Nephron progenitor cell (in vitro differentiated cells): ENCODE measurements at regions not wholly inside any gene's neighbourhood (a gene's known extent, or its start where the extent isn't known, plus 50 kb on each side); places are given as distances from the start of the nearest gene placed in this dataset.

Experiments
- DNase-seq: peaks from one replicate; pipeline ENCODE4 v3.0.0; 2021
- H3K27ac Mint-ChIP-seq: 2 replicates; pipeline ENCODE4 v1.8.0; 2021; ENCODE audit warnings: mild to moderate bottlenecking, moderate library complexity, mixed read lengths
- H3K27me3 Mint-ChIP-seq: 2 replicates; pipeline ENCODE4 v1.8.0; 2021; ENCODE audit warnings: mild to moderate bottlenecking, low read depth, mixed read lengths; ENCODE audit not compliant: poor library complexity
- H3K36me3 Mint-ChIP-seq: 2 replicates; pipeline ENCODE4 v1.8.0; 2021; ENCODE audit warnings: low read depth, mixed read lengths
- H3K4me1 Mint-ChIP-seq: 2 replicates; pipeline ENCODE4 v1.8.0; 2021; ENCODE audit warnings: mixed read lengths
- H3K4me3 Mint-ChIP-seq: 2 replicates; pipeline ENCODE4 v1.8.0; 2021; ENCODE audit warnings: mild to moderate bottlenecking, moderate library complexity, mixed read lengths
- H3K9me3 Mint-ChIP-seq: 2 replicates; pipeline ENCODE4 v1.8.0; 2021; ENCODE audit warnings: mild to moderate bottlenecking, moderate library complexity, mixed read lengths
- CTCF ChIP-seq: fragments of 200-600 bp; sonication (generic); IDR thresholded peaks from 2 replicates; pipeline ENCODE4 v1.5.0; 2021; ENCODE audit warnings: antibody characterized with exemption

GRCh38 chr1:82991569-82991968 is 1007.4 kb downstream of the TTLL7 start:
- H3K36me3 Mint-ChIP-seq: no peaks in the 10 kb centered on the region
- no peak overlapping the region for H3K27ac Mint-ChIP-seq
- H3K9me3 Mint-ChIP-seq: peaks cover 3% of the 10 kb centered on the region
- DNase-seq: no peak
- no peaks in the 10 kb centered on the region for H3K4me1 Mint-ChIP-seq
- H3K4me3 Mint-ChIP-seq: no peak overlapping the region
- TF ChIP-seq CTCF: no peak
- H3K27me3 Mint-ChIP-seq: peaks cover 4% of the 10 kb centered on the region

GRCh38 chr1:82979593-82980236 is 1019.2 kb downstream of the TTLL7 start:
- DNase-seq: no peak
- H3K9me3 Mint-ChIP-seq: no peaks in the 10 kb centered on the region
- H3K27ac Mint-ChIP-seq: no peak overlapping the region
- no peak for TF ChIP-seq CTCF
- peaks cover 3% of the 10 kb centered on the region for H3K27me3 Mint-ChIP-seq
- peaks cover 13% of the 10 kb centered on the region for H3K4me1 Mint-ChIP-seq
- H3K4me3 Mint-ChIP-seq: no peak overlapping the region
- no peaks in the 10 kb centered on the region for H3K36me3 Mint-ChIP-seq

GRCh38 chr1:82978461-82979324 is 1020.2 kb downstream of the TTLL7 start:
- Mint-ChIP-seq H3K9me3 (no peaks in the 10 kb centered on the region), H3K27me3 (peaks cover 3% of the 10 kb centered on the region), H3K27ac (no peak overlapping the region), H3K4me1 (peaks cover 13% of the 10 kb centered on the region), H3K4me3 (no peak overlapping the region), H3K36me3 (no peaks in the 10 kb centered on the region)
- DNase-seq: no peak
- no peak for TF ChIP-seq CTCF

GRCh38 chr1:82972841-82973553 is 1025.9 kb downstream of the TTLL7 start:
- no peak for DNase-seq
- Mint-ChIP-seq H3K27ac (no peak overlapping the region), H3K9me3 (no peaks in the 10 kb centered on the region), H3K4me1 (peaks cover 6% of the 10 kb centered on the region), H3K4me3 (no peak overlapping the region), H3K36me3 (no peaks in the 10 kb centered on the region), H3K27me3 (peaks cover 4% of the 10 kb centered on the region)
- TF ChIP-seq CTCF: no peak

GRCh38 chr1:82969340-82969739 is 1029.6 kb downstream of the TTLL7 start:
- no peak for DNase-seq
- H3K4me1 Mint-ChIP-seq: peaks cover 6% of the 10 kb centered on the region
- no peak for TF ChIP-seq CTCF
- H3K27me3 Mint-ChIP-seq: peaks cover 4% of the 10 kb centered on the region
- no peaks in the 10 kb centered on the region for H3K36me3 Mint-ChIP-seq
- H3K27ac Mint-ChIP-seq: no peak overlapping the region
- no peaks in the 10 kb centered on the region for H3K9me3 Mint-ChIP-seq
- H3K4me3 Mint-ChIP-seq: no peak overlapping the region
